ELF-1 (cell line): ENCODE measurements at regions not wholly inside any gene's neighbourhood (a gene's known extent, or its start where the extent isn't known, plus 50 kb on each side); places are given as distances from the start of the nearest gene placed in this dataset.
"Not testable (repeated sequence)": the region's sequence is repeated elsewhere in the genome, so short reads cannot be mapped to it uniquely, and the experiment has no call there.

ENCODE experiments used
- DNase-seq: peaks from one replicate; pipeline ENCODE4 v3.0.0-alpha.2; 2016; ENCODE audit warnings: low read depth, low spot score

GRCh38 chr7:1341361-1342089, 108.9 kb downstream of the UNCX start:
- no peak for DNase-seq

GRCh38 chr7:1342090-1342640, 109.5 kb downstream of the UNCX start:
- no peak for DNase-seq

GRCh38 chr7:1343551-1343950, 110.9 kb downstream of the UNCX start:
- DNase-seq: no peak

- no peak for DNase-seq
Observed at GRCh38 chr7:1344421-1344820, 111.7 kb downstream of the UNCX start.

GRCh38 chr7:1344981-1345701, 112.5 kb downstream of the UNCX start:
- no peak for DNase-seq

GRCh38 chr7:1345796-1346755, 113.2 kb downstream of the MICALL2 start:
- no peak for DNase-seq

GRCh38 chr7:1346851-1347250, 112.4 kb downstream of the MICALL2 start:
- no peak for DNase-seq

- no peak for DNase-seq
Observed at GRCh38 chr7:1348096-1348822, 111.0 kb downstream of the MICALL2 start.

- no peak for DNase-seq
Observed at GRCh38 chr7:1348823-1349335, 110.4 kb downstream of the MICALL2 start.

GRCh38 chr7:1349351-1349761, 109.9 kb downstream of the MICALL2 start:
- DNase-seq: no peak

GRCh38 chr7:1351881-1352625, 107.2 kb downstream of the MICALL2 start:
- DNase-seq: no peak

GRCh38 chr7:1352656-1353271, 106.5 kb downstream of the MICALL2 start:
- no peak for DNase-seq

- no peak for DNase-seq
Observed at GRCh38 chr7:1354661-1355567, 104.4 kb downstream of the MICALL2 start.

- DNase-seq: no peak
Observed at GRCh38 chr7:1355568-1356340, 103.5 kb downstream of the MICALL2 start.

- DNase-seq: not testable (repeated sequence)
Observed at GRCh38 chr7:1356853-1357252, 102.4 kb downstream of the MICALL2 start.

- DNase-seq: not testable (repeated sequence)
Observed at GRCh38 chr7:1357260-1357600, 102.0 kb downstream of the MICALL2 start.

GRCh38 chr7:1357601-1358271, 101.5 kb downstream of the MICALL2 start:
- no peak for DNase-seq
